Gastrocnemius medialis (tissue), 4 donors: ENCODE measurements at regions not wholly inside any gene's neighbourhood (a gene's known extent, or its start where the extent isn't known, plus 50 kb on each side); places are given as distances from the start of the nearest gene placed in this dataset.

Experiments
- ATAC-seq, 2 donors: fragments of 150-250 bp; one replicate each; pipeline ENCODE4 v1.9.1; 2016
- DNase-seq, 2 donors: peaks; one replicate each; pipeline ENCODE4 v3.0.0-alpha.2; 2019
- H3K27ac ChIP-seq, 4 donors: fragments of 200-600 bp; sonication (generic); 1 replicate in 1 of 4; 2 replicates in 3 of 4; pipeline ENCODE4 v1.5.1; 2016 to 2018; ENCODE audit warnings: mild to moderate bottlenecking in 2 of 4, moderate library complexity in 1 of 4
- H3K27me3 ChIP-seq, 3 donors: fragments of 200-600 bp; sonication (generic) in 2 of 3; 1 replicate in 1 of 3; 2 replicates in 2 of 3; pipeline versions ENCODE4 v1.5.1 to v1.6.0; 2016 to 2019; ENCODE audit warnings: mild to moderate bottlenecking in 1 of 3, moderate library complexity in 1 of 3
- H3K36me3 ChIP-seq, 2 donors: fragments of 200-600 bp; sonication (generic) in 1 of 2; one replicate each; pipeline ENCODE4 v1.5.1; 2017 to 2018
- H3K4me1 ChIP-seq, 2 donors: fragments of 200-600 bp; sonication (generic) in 1 of 2; one replicate each; pipeline ENCODE4 v1.5.1; 2016 to 2017; ENCODE audit warnings: mild to moderate bottlenecking in 2 of 2
- H3K4me3 ChIP-seq, 4 donors: fragments of 200-600 bp; sonication (generic) in 3 of 4; 1 replicate in 1 of 4; 2 replicates in 3 of 4; pipeline ENCODE4 v1.5.1; 2016 to 2019; ENCODE audit warnings: mild to moderate bottlenecking in 2 of 4
- H3K9me3 ChIP-seq, 3 donors: fragments of 200-600 bp; sonication (generic) in 2 of 3; 1 replicate in 1 of 3; 2 replicates in 2 of 3; pipeline ENCODE4 v1.5.1; 2016 to 2019
- POLR2A ChIP-seq, 2 donors: fragments of 450-650 bp; IDR thresholded peaks; one replicate each; pipeline ENCODE4 v1.6.1; 2017; ENCODE audit warnings: antibody characterized with exemption in 2 of 2, mild to moderate bottlenecking in 2 of 2, moderate library complexity in 2 of 2
- in situ Hi-C, 4 donors: fragments of 200-750 bp; cut with MboI; loops; one replicate each; pipeline versions ENCODE4 v1.15.0 to v1.8.0; 2017; ENCODE audit warnings: low sequenced_read_pairs in 4 of 4
- intact Hi-C: fragments of 100-400 bp; cut with DNase I; formaldehyde crosslinking; loops from one replicate; pipeline ENCODE4 v1.15.1; 2023; ENCODE audit warnings: low total_unique reads
- TF ChIP-seq, protein P1 (sequence below), 5 experiments: fragments of 450-650 bp in 3 of 5; fragments of 200-600 bp in 2 of 5; sonication (generic) in 2 of 5; IDR thresholded peaks in 4 of 5; conservative IDR thresholded peaks in 1 of 5; 1 replicate in 4 of 5; 2 replicates in 1 of 5; pipeline ENCODE4 v1.5.1; 2016 to 2019; ENCODE audit warnings: antibody characterized with exemption in 5 of 5, mild to moderate bottlenecking in 3 of 5, moderate library complexity in 3 of 5

DNA sequence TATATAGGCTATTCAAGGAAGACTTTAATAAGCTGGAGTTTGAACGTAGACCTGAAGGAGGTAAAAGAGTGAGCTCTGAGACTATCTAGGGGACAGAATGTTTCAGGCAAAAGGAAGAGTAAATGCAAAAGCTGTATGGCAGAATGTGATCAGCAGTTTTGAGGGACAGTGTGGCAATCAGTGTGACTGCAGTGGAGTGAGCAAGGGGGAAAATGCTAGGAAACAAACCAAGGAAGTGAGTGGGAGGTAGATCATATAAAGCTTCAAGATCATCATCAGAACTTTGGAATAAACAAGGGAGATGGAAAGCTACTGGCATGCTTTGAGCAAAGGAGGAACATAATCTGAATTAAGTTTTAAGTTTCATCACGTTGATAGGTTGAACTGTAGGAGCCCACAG is 67.5 kb upstream of the BTG1 start:
- TF ChIP-seq POLR2A (IDR thresholded peaks at IDR 0.05), result no peak
- TF ChIP-seq, protein P1, sequence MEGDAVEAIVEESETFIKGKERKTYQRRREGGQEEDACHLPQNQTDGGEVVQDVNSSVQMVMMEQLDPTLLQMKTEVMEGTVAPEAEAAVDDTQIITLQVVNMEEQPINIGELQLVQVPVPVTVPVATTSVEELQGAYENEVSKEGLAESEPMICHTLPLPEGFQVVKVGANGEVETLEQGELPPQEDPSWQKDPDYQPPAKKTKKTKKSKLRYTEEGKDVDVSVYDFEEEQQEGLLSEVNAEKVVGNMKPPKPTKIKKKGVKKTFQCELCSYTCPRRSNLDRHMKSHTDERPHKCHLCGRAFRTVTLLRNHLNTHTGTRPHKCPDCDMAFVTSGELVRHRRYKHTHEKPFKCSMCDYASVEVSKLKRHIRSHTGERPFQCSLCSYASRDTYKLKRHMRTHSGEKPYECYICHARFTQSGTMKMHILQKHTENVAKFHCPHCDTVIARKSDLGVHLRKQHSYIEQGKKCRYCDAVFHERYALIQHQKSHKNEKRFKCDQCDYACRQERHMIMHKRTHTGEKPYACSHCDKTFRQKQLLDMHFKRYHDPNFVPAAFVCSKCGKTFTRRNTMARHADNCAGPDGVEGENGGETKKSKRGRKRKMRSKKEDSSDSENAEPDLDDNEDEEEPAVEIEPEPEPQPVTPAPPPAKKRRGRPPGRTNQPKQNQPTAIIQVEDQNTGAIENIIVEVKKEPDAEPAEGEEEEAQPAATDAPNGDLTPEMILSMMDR (IDR thresholded peaks at IDR 0.05 in 4 of 5, conservative IDR thresholded peaks at IDR 0.05 in 1 of 5), result no peak
- H3K4me1 ChIP-seq, result no peaks in the 10 kb centered on the region
- H3K27ac ChIP-seq, result no peak overlapping the region
- no peaks in the 10 kb centered on the region for H3K27me3 ChIP-seq
- in situ Hi-C loops (no loop called here), intact Hi-C loops (no loop called here)
- no peak overlapping the region for H3K4me3 ChIP-seq
- DNase-seq (no peak), ATAC-seq (no peak)
- no peaks in the 10 kb centered on the region for H3K36me3 ChIP-seq
- H3K9me3 ChIP-seq, result no peaks in the 10 kb centered on the region

DNA sequence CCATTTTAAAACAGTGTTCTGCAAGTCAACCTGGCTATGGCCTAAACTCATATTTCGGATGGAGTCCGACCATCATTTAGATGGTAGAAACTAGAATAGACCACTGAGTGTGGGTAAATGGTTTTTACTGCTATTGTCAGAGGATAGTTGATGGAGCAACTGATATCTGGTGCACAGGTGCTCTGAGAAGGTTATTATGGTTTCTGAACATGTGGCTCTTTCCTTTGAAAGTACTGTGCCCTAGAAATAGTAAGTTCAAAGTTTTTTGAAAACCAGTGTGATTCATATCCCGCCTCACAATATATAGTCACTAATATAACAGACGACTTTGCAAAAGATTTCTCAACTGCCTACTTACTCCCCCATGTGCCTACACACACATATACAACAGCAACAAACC is 64.4 kb upstream of the BTG1 start:
- no peak overlapping the region for H3K4me3 ChIP-seq
- H3K27me3 ChIP-seq, result no peaks in the 10 kb centered on the region
- no peaks in the 10 kb centered on the region for H3K9me3 ChIP-seq
- no peaks in the 10 kb centered on the region for H3K4me1 ChIP-seq
- no peaks in the 10 kb centered on the region for H3K36me3 ChIP-seq
- TF ChIP-seq, protein P1 (IDR thresholded peaks at IDR 0.05 in 4 of 5, conservative IDR thresholded peaks at IDR 0.05 in 1 of 5), result no peak
- no peak for TF ChIP-seq POLR2A (IDR thresholded peaks at IDR 0.05)
- ATAC-seq (no peak), DNase-seq (no peak)
- in situ Hi-C loops (no loop called here), intact Hi-C loops (no loop called here)
- H3K27ac ChIP-seq, result no peak overlapping the region

DNA sequence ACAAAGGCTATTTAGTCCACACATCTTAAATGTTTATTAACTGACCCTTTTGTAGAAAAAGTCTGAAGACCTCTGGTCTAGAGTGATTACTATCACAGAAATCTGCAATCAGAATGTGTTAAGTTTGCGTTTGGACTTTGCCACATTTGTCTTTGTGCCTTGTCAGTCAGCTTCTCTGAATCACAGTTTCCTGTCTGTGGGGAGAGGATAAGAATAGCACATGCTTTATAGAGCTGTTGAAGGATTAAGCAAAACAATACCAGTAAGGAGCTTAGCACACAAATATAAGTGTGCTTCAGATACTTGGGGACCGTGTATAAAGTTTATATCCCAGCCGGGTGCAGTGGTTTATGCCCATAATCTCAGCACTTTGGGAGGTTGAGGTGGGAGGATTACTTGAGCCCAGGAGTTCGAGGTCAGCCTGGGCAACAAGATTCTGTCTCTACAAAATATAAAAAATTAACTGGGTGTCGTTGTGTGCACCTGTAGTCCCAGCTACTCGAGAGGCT is 63.0 kb upstream of the BTG1 start:
- H3K27me3 ChIP-seq, result no peaks in the 10 kb centered on the region
- DNase-seq (no peak), ATAC-seq (peak; percentile 71 to 78)
- H3K4me3 ChIP-seq, result no peak overlapping the region
- no peaks in the 10 kb centered on the region for H3K4me1 ChIP-seq
- intact Hi-C loops, result no loop called here
- H3K36me3 ChIP-seq, result no peaks in the 10 kb centered on the region
- TF ChIP-seq, protein P1 (IDR thresholded peaks at IDR 0.05 in 4 of 5, conservative IDR thresholded peaks at IDR 0.05 in 1 of 5), result no peak
- TF ChIP-seq POLR2A (IDR thresholded peaks at IDR 0.05), result no peak
- no peaks in the 10 kb centered on the region for H3K9me3 ChIP-seq
- in situ Hi-C loops, result no loop called here
- H3K27ac ChIP-seq, result no peak overlapping the region

DNA sequence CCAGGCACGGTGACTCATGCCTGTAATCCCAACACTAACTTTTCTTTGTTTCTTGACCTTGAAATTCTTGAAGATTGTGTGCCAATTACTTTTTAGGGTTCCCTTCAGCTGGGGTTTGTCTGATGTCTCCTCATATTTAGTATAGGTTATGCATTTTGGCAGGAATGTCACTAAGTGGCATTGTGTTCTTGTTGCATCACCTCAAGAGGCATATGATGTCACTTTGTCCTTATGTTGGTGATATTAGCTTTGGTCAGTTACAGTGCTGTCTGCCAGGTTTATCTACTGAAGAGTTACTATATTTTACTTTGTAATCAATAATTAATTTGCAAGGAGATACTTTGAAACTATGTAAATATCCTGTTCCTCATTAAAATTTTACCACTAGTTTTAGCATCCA is 61.0 kb upstream of the BTG1 start:
- TF ChIP-seq POLR2A (IDR thresholded peaks at IDR 0.05), result no peak
- TF ChIP-seq, protein P1 (IDR thresholded peaks at IDR 0.05 in 4 of 5, conservative IDR thresholded peaks at IDR 0.05 in 1 of 5), result no peak
- in situ Hi-C loops, result no loop called here
- no peak for ATAC-seq

DNA sequence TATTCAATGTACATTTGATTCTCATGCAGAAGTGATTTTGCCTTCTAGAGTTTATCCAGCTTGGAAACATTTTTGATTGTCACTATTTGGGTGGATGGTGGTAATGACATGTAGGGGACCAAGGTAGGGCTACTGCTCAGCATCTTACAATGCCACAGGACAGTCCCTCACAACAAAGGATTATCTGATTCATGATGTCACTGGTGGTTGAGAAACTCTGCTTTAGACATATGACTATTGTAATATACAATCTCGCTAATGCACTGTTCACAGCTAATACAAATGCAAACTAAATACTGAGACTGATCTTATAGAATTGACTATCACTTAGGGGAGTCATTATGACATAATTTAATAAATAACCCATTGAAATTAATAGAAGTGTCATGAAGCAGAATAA is 60.4 kb upstream of the BTG1 start:
- Histone ChIP-seq H3K27me3 (no peaks in the 10 kb centered on the region), H3K27ac (no peak overlapping the region), H3K4me3 (no peak overlapping the region), H3K9me3 (no peaks in the 10 kb centered on the region), H3K4me1 (no peaks in the 10 kb centered on the region), H3K36me3 (no peaks in the 10 kb centered on the region)
- in situ Hi-C loops (no loop called here), intact Hi-C loops (no loop called here)
- TF ChIP-seq, protein P1 (IDR thresholded peaks at IDR 0.05 in 4 of 5, conservative IDR thresholded peaks at IDR 0.05 in 1 of 5), result no peak
- TF ChIP-seq POLR2A (IDR thresholded peaks at IDR 0.05), result no peak
- ATAC-seq, result no peak
- no peak for DNase-seq

More for the DNA sequence above, 61.0 kb upstream of the BTG1 start:
- intact Hi-C loops, result no loop called here
- no peaks in the 10 kb centered on the region for H3K9me3 ChIP-seq
- no peak for DNase-seq
- H3K4me1 ChIP-seq, result no peaks in the 10 kb centered on the region
- no peaks in the 10 kb centered on the region for H3K27me3 ChIP-seq
- no peaks in the 10 kb centered on the region for H3K36me3 ChIP-seq
- no peak overlapping the region for H3K4me3 ChIP-seq
- no peak overlapping the region for H3K27ac ChIP-seq
